GM12878 (cell line): ENCODE measurements at regions not wholly inside any gene's neighbourhood (a gene's known extent, or its start where the extent isn't known, plus 50 kb on each side); places are given as distances from the start of the nearest gene placed in this dataset.

ENCODE experiments used
- ATAC-seq: fragments of 200-7000 bp; cut with Tn5 transposase; 3 replicates; pipeline ENCODE4 v1.9.1; 2020; ENCODE audit warnings: mild to moderate bottlenecking, moderate library complexity
- BruUV-seq: library from RNA; stranded (reverse); fragments of 400-500 nt; replicated peaks from 2 replicates; lab custom pipeline; 2021; lab: Mats Ljungman, UMichigan
- CTCF ChIA-PET: fragments of 300-600 bp; sonication (Branson Sonifier 250); formaldehyde crosslinking; extraction: SDS; loops from one replicate; lab custom pipeline; 2021; ENCODE audit warnings: inconsistent platforms; lab: Yijun Ruan, JAX
- POLR2A ChIA-PET: fragments of 350-600 bp; formaldehyde crosslinking; extraction: SDS; loops from one replicate; lab custom pipeline; 2021; ENCODE audit warnings: inconsistent platforms; lab: Charles Lee
- RAD21 ChIA-PET: fragments of 300-600 bp; sonication (Branson Sonifier 250); formaldehyde crosslinking; loops from one replicate; lab custom pipeline; 2023; ENCODE audit warnings: antibody characterized with exemption; ENCODE audit not compliant: unreplicated experiment; lab: Charles Lee
- SMC1A ChIA-PET: fragments of 300-600 bp; sonication (Branson Sonifier 250); formaldehyde crosslinking; loops from one replicate; lab custom pipeline; 2023; ENCODE audit not compliant: unreplicated experiment, uncharacterized antibody; lab: Charles Lee
- DNase-seq: peaks from one replicate; pipeline ENCODE4 v3.0.0-alpha.2; 2011; ENCODE audit warnings: low read depth, low spot score
- FAIRE-seq: peaks from 3 replicates; lab custom pipeline; 2011; peaks lifted over from hg19 to GRCh38; lab: Jason Lieb, UNC
- H2AFZ ChIP-seq: 2 replicates; pipeline ENCODE4 v1.6.0; 2011; ENCODE audit warnings: low read depth, low read length, control low read depth; ENCODE audit not compliant: control insufficient read depth
- H3K27ac ChIP-seq: 2 replicates; pipeline ENCODE4 v1.5.1; 2011; ENCODE audit warnings: control low read depth; ENCODE audit not compliant: control insufficient read depth, insufficient read depth
- H3K27me3 ChIP-seq, 2 experiments: replicated peaks in 1 of 2; 2 replicates each; pipeline versions ENCODE4 v1.6.0 to v1.6.1; 2011; ENCODE audit warnings: low read length in 1 of 2; ENCODE audit not compliant: control insufficient read depth in 2 of 2, insufficient read depth in 2 of 2
- H3K36me3 ChIP-seq, 2 experiments: 2 replicates each; pipeline ENCODE4 v1.5.1; 2011; ENCODE audit warnings: low read length in 1 of 2; ENCODE audit not compliant: control insufficient read depth in 2 of 2, insufficient read depth in 2 of 2
- H3K4me1 ChIP-seq: 2 replicates; pipeline ENCODE4 v1.6.1; 2011; ENCODE audit warnings: mild to moderate bottlenecking, low read length, moderate library complexity, mixed read lengths; ENCODE audit not compliant: control insufficient read depth, insufficient read depth
- H3K4me2 ChIP-seq: 2 replicates; pipeline ENCODE4 v1.6.0; 2011; ENCODE audit warnings: control low read depth; ENCODE audit not compliant: control insufficient read depth, insufficient read depth
- H3K4me3 ChIP-seq: fragments of 200-600 bp; sonication (generic); 2 replicates; pipeline ENCODE4 v1.5.1; 2016
- H3K79me2 ChIP-seq: 2 replicates; pipeline ENCODE4 v1.6.0; 2011; ENCODE audit warnings: low read length; ENCODE audit not compliant: control insufficient read depth, insufficient read depth
- H3K9ac ChIP-seq: 2 replicates; pipeline ENCODE4 v1.8.0; 2011; ENCODE audit warnings: low read length, control low read depth, mixed read lengths; ENCODE audit not compliant: control insufficient read depth, insufficient read depth
- H3K9me3 ChIP-seq: replicated peaks from 3 replicates; pipeline ENCODE4 v1.5.1; 2011; ENCODE audit warnings: mild to moderate bottlenecking, low read length; ENCODE audit not compliant: control insufficient read depth, insufficient read depth
- H4K20me1 ChIP-seq: 2 replicates; pipeline ENCODE4 v1.6.0; 2011; ENCODE audit not compliant: control insufficient read depth, insufficient read depth
- DPF2 ChIP-seq: fragments of 450-650 bp; IDR thresholded peaks from 2 replicates; pipeline ENCODE4 v1.6.1; 2017; ENCODE audit warnings: mild to moderate bottlenecking
- GATAD2B ChIP-seq: fragments of 450-650 bp; conservative IDR thresholded peaks from 2 replicates; pipeline ENCODE4 v1.6.1; 2017; ENCODE audit warnings: low read depth, mild to moderate bottlenecking, moderate library complexity
- HDGF ChIP-seq: fragments of 450-650 bp; IDR thresholded peaks from 2 replicates; pipeline ENCODE4 v1.6.1; 2016; ENCODE audit warnings: antibody characterized with exemption
- IKZF2 ChIP-seq, 2 experiments: fragments of 450-650 bp; IDR thresholded peaks; 2 replicates each; pipeline ENCODE4 v1.6.1; 2017; ENCODE audit warnings: mild to moderate bottlenecking in 2 of 2, moderate library complexity in 2 of 2
- JUNB ChIP-seq: IDR thresholded peaks from 2 replicates; pipeline ENCODE4 v1.6.1; 2016; ENCODE audit warnings: antibody characterized with exemption, mild to moderate bottlenecking
- NFIC ChIP-seq: IDR thresholded peaks from 2 replicates; pipeline ENCODE4 v1.6.1; 2012; ENCODE audit warnings: low read depth, mild to moderate bottlenecking, inconsistent platforms, low read length, moderate library complexity
- NRF1 ChIP-seq: conservative IDR thresholded peaks from 2 replicates; pipeline ENCODE4 v1.6.1; 2011; ENCODE audit warnings: mild to moderate bottlenecking, low read depth, low read length, improper control_type of control experiment
- RBBP5 ChIP-seq: fragments of 200-600 bp; sonication (generic); conservative IDR thresholded peaks from 2 replicates; pipeline ENCODE4 v1.6.1; 2016
- SMAD5 ChIP-seq: IDR thresholded peaks from 2 replicates; pipeline ENCODE4 v1.6.1; 2016; ENCODE audit warnings: antibody characterized with exemption, low read depth
- SRF ChIP-seq, 2 experiments: IDR thresholded peaks; 2 replicates each; pipeline ENCODE4 v1.6.1; 2011; ENCODE audit warnings: low read depth in 2 of 2, low read length in 2 of 2, mild to moderate bottlenecking in 1 of 2, moderate library complexity in 1 of 2
- in situ Hi-C: fragments of 300-500 bp; cut with MboI; formaldehyde crosslinking; loops from 9 replicates; pipeline ENCODE4 v1.14.3; 2018; ENCODE audit warnings: mixed read lengths
- intact Hi-C: fragments of 100-400 bp; cut with micrococcal nuclease; formaldehyde crosslinking; loops from one replicate; pipeline ENCODE4 v1.14.2; 2022; ENCODE audit not compliant: unreplicated experiment
- TF ChIP-seq, protein P1 (sequence below): fragments of 150-350 bp; IDR thresholded peaks from 2 replicates; pipeline ENCODE4 v1.6.1; 2016; ENCODE audit warnings: low read depth, low read length
- TF ChIP-seq, protein P2 (sequence below): fragments of 450-650 bp; formaldehyde crosslinking; IDR thresholded peaks from 2 replicates; pipeline ENCODE4 v1.5.0; 2022; ENCODE audit warnings: mild to moderate bottlenecking, missing genetic modification characterization
- TF ChIP-seq, protein P3 (sequence below): fragments of 450-650 bp; IDR thresholded peaks from 2 replicates; pipeline ENCODE4 v1.6.1; 2016; ENCODE audit warnings: mild to moderate bottlenecking, moderate library complexity, borderline replicate concordance

DNA sequence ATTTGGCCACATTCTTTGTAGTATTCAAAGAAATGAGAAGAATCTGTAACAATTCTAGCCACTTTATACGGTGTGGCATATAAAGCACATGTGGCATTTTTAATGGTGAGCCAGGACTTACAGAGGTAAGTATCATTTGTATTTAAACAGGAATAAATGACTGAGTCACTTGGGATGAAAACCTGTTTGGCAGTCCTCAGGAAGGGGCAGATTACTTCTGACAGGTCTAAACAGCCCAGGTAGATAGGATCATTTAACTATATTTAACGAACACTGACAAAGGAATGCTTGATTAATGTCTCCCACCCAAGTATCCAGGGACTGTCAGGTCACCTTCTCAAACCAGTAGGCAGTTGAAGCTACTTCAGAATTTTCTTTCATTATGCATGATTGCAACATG is 241.5 kb upstream of the SATB1 start (continued):
- TF ChIP-seq, protein P1, sequence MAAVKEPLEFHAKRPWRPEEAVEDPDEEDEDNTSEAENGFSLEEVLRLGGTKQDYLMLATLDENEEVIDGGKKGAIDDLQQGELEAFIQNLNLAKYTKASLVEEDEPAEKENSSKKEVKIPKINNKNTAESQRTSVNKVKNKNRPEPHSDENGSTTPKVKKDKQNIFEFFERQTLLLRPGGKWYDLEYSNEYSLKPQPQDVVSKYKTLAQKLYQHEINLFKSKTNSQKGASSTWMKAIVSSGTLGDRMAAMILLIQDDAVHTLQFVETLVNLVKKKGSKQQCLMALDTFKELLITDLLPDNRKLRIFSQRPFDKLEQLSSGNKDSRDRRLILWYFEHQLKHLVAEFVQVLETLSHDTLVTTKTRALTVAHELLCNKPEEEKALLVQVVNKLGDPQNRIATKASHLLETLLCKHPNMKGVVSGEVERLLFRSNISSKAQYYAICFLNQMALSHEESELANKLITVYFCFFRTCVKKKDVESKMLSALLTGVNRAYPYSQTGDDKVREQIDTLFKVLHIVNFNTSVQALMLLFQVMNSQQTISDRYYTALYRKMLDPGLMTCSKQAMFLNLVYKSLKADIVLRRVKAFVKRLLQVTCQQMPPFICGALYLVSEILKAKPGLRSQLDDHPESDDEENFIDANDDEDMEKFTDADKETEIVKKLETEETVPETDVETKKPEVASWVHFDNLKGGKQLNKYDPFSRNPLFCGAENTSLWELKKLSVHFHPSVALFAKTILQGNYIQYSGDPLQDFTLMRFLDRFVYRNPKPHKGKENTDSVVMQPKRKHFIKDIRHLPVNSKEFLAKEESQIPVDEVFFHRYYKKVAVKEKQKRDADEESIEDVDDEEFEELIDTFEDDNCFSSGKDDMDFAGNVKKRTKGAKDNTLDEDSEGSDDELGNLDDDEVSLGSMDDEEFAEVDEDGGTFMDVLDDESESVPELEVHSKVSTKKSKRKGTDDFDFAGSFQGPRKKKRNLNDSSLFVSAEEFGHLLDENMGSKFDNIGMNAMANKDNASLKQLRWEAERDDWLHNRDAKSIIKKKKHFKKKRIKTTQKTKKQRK, result no peak
- no peak for TF ChIP-seq NFIC
- TF ChIP-seq, protein P2, sequence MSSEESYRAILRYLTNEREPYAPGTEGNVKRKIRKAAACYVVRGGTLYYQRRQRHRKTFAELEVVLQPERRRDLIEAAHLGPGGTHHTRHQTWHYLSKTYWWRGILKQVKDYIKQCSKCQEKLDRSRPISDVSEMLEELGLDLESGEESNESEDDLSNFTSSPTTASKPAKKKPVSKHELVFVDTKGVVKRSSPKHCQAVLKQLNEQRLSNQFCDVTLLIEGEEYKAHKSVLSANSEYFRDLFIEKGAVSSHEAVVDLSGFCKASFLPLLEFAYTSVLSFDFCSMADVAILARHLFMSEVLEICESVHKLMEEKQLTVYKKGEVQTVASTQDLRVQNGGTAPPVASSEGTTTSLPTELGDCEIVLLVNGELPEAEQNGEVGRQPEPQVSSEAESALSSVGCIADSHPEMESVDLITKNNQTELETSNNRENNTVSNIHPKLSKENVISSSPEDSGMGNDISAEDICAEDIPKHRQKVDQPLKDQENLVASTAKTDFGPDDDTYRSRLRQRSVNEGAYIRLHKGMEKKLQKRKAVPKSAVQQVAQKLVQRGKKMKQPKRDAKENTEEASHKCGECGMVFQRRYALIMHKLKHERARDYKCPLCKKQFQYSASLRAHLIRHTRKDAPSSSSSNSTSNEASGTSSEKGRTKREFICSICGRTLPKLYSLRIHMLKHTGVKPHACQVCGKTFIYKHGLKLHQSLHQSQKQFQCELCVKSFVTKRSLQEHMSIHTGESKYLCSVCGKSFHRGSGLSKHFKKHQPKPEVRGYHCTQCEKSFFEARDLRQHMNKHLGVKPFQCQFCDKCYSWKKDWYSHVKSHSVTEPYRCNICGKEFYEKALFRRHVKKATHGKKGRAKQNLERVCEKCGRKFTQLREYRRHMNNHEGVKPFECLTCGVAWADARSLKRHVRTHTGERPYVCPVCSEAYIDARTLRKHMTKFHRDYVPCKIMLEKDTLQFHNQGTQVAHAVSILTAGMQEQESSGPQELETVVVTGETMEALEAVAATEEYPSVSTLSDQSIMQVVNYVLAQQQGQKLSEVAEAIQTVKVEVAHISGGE (CRISPR knock-in tag), result no peak
- TF ChIP-seq DPF2, result no peak
- TF ChIP-seq GATAD2B, result no peak

DNA sequence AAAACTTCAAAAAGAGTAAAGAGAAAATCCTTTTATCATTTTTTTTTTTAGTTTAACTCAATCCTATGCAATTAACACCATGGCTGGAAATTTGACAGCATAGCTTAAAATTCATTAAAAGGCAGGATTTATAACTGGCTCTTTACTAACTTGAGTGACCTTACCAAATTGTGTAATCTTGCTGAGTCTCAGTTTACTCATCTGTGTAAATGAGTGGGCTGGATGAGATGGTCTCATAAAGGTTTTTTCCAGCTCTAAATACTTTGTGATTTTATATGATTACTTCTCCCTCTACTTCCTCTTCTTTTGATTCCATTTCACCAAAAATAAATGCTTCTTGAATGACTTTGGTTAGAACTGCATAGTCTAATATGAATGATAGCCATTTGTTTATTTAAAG is 234.9 kb upstream of the SATB1 start:
- ATAC-seq, result no peak
- ChIA-PET RAD21 (no interaction called here), POLR2A (no interaction called here), CTCF (interaction anchor here (0.7 to 0.9 kb wide), 2 partner anchors 14 to 98 kb away, joined by 3 read pairs; no protein-coding TSS in a partner anchor), SMC1A (interaction anchor here (0.6 to 1.4 kb wide), 3 partner anchors 9 to 16 kb away, joined by 3 to 4 read pairs (median 3); no protein-coding TSS in a partner anchor)
- Histone ChIP-seq H3K4me1 (no peaks in the 10 kb centered on the region), H3K36me3 (no peaks in the 10 kb centered on the region), H3K9me3 (no peaks in the 10 kb centered on the region), H3K79me2 (no peaks in the 10 kb centered on the region), H3K27me3 (no peaks in the 10 kb centered on the region), H3K4me3 (no peak overlapping the region), H3K27ac (no peak overlapping the region), H3K9ac (no peak overlapping the region), H4K20me1 (no peaks in the 10 kb centered on the region), H3K4me2 (no peak overlapping the region), H2AFZ (no peak overlapping the region)
- in situ Hi-C loops, result no loop called here
- intact Hi-C loops, result no loop called here
- no TSS peak for BruUV-seq
- no peak for TF ChIP-seq SRF (IDR thresholded peaks at IDR 0.05; ENCODE audit: low read depth in 2 of 2, low read length in 2 of 2)
- TF ChIP-seq NRF1, result no peak
- TF ChIP-seq, protein P3, sequence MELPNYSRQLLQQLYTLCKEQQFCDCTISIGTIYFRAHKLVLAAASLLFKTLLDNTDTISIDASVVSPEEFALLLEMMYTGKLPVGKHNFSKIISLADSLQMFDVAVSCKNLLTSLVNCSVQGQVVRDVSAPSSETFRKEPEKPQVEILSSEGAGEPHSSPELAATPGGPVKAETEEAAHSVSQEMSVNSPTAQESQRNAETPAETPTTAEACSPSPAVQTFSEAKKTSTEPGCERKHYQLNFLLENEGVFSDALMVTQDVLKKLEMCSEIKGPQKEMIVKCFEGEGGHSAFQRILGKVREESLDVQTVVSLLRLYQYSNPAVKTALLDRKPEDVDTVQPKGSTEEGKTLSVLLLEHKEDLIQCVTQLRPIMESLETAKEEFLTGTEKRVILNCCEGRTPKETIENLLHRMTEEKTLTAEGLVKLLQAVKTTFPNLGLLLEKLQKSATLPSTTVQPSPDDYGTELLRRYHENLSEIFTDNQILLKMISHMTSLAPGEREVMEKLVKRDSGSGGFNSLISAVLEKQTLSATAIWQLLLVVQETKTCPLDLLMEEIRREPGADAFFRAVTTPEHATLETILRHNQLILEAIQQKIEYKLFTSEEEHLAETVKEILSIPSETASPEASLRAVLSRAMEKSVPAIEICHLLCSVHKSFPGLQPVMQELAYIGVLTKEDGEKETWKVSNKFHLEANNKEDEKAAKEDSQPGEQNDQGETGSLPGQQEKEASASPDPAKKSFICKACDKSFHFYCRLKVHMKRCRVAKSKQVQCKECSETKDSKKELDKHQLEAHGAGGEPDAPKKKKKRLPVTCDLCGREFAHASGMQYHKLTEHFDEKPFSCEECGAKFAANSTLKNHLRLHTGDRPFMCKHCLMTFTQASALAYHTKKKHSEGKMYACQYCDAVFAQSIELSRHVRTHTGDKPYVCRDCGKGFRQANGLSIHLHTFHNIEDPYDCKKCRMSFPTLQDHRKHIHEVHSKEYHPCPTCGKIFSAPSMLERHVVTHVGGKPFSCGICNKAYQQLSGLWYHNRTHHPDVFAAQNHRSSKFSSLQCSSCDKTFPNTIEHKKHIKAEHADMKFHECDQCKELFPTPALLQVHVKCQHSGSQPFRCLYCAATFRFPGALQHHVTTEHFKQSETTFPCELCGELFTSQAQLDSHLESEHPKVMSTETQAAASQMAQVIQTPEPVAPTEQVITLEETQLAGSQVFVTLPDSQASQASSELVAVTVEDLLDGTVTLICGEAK, result no peak
- no peak for TF ChIP-seq SMAD5
- TF ChIP-seq HDGF, result no peak
- TF ChIP-seq IKZF2 (IDR thresholded peaks at IDR 0.05), result no peak
- TF ChIP-seq RBBP5, result no peak
- TF ChIP-seq JUNB, result peak; percentile 38
- no peak for FAIRE-seq
- no peak for DNase-seq
